ENCODE measurements at regions not wholly inside any gene's neighbourhood (a gene's known extent, or its start where the extent isn't known, plus 50 kb on each side); places are given as distances from the start of the nearest gene placed in this dataset.

- TF ChIP-seq ZNF2 (tag by site-specific recombination; IDR thresholded peaks at IDR 0.05) (no peak), CTCF (tag by site-specific recombination; IDR thresholded peaks at IDR 0.05) (no peak), ZNF600 (tag by site-specific recombination; IDR thresholded peaks at IDR 0.05) (no peak), SP2 (tag by site-specific recombination; IDR thresholded peaks at IDR 0.05) (no peak), REST (tag by site-specific recombination; IDR thresholded peaks at IDR 0.05) (no peak)
Observed at GRCh38 chr2:234580686-234581085, 83.8 kb upstream of the ARL4C start.

Data from HEK293 (cell line).